22Rv1 (cell line): ENCODE measurements at regions not wholly inside any gene's neighbourhood (a gene's known extent, or its start where the extent isn't known, plus 50 kb on each side); places are given as distances from the start of the nearest gene placed in this dataset.

Experiments
- ZFX ChIP-seq: fragments of 450-650 bp; IDR thresholded peaks from 2 replicates; pipeline ENCODE4 v1.6.1; 2017; ENCODE audit warnings: antibody characterized with exemption, borderline replicate concordance
- TF ChIP-seq, protein P1 (sequence below): fragments of 450-650 bp; IDR thresholded peaks from 2 replicates; pipeline ENCODE4 v1.5.1; 2017; ENCODE audit warnings: mild to moderate bottlenecking

DNA sequence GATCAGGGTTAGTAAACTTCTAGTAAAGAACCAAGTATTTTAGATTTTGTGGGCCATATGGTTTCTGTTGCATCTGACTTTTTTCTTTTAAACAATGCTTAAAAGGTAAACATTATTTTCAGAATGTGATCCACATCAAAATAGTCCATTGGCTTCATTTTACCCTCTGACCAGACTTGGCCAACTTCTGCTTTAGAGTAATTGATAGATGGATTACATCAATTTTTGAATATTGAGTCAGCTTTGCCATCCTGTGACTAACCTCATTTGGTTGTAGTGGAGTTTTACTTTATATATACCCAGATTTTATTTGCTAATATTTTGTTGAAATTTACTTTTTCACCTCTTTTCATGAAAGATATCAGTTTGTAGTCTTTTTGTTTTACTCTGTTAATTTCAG lies 559.8 kb downstream of the TLL1 start:
- TF ChIP-seq, protein P1, sequence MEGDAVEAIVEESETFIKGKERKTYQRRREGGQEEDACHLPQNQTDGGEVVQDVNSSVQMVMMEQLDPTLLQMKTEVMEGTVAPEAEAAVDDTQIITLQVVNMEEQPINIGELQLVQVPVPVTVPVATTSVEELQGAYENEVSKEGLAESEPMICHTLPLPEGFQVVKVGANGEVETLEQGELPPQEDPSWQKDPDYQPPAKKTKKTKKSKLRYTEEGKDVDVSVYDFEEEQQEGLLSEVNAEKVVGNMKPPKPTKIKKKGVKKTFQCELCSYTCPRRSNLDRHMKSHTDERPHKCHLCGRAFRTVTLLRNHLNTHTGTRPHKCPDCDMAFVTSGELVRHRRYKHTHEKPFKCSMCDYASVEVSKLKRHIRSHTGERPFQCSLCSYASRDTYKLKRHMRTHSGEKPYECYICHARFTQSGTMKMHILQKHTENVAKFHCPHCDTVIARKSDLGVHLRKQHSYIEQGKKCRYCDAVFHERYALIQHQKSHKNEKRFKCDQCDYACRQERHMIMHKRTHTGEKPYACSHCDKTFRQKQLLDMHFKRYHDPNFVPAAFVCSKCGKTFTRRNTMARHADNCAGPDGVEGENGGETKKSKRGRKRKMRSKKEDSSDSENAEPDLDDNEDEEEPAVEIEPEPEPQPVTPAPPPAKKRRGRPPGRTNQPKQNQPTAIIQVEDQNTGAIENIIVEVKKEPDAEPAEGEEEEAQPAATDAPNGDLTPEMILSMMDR, result no peak
- TF ChIP-seq ZFX, result no peak
